GM12872 (cell line): ENCODE measurements at regions not wholly inside any gene's neighbourhood (a gene's known extent, or its start where the extent isn't known, plus 50 kb on each side); places are given as distances from the start of the nearest gene placed in this dataset.

Experiments used
- TF ChIP-seq, protein P1 (sequence below): IDR thresholded peaks from 3 replicates; pipeline ENCODE4 v1.5.1; 2011; ENCODE audit warnings: low read depth, mild to moderate bottlenecking, low read length, moderate library complexity; ENCODE audit not compliant: insufficient read depth

DNA sequence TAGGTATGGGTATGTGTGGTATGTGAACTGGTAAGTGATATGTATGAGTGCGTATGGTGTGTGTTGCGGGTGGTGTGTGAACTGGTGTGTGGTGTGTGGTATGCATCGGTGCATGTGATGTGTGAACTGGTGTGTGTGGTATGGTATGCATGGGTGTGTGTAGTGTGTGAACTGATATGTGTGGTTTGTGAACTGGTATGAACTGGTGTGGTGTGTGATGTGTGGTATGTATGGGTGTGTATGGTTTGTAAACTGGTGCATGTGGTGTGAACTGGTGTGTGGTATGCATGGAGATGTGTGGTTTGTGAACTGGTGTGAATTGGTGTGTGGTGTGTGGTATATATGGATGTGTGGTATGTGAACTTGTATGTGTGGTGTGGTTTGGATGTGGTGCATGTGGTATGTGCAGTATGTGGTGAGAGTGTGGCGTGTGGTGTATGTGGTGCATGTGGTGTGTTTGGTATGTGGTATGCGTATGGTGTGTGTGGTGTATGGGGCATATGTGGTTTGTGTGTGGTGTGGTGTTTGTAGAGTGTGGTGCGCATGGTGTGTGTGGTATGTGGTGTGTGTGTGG is 208.9 kb upstream of the TNP1 start:
- TF ChIP-seq, protein P1, sequence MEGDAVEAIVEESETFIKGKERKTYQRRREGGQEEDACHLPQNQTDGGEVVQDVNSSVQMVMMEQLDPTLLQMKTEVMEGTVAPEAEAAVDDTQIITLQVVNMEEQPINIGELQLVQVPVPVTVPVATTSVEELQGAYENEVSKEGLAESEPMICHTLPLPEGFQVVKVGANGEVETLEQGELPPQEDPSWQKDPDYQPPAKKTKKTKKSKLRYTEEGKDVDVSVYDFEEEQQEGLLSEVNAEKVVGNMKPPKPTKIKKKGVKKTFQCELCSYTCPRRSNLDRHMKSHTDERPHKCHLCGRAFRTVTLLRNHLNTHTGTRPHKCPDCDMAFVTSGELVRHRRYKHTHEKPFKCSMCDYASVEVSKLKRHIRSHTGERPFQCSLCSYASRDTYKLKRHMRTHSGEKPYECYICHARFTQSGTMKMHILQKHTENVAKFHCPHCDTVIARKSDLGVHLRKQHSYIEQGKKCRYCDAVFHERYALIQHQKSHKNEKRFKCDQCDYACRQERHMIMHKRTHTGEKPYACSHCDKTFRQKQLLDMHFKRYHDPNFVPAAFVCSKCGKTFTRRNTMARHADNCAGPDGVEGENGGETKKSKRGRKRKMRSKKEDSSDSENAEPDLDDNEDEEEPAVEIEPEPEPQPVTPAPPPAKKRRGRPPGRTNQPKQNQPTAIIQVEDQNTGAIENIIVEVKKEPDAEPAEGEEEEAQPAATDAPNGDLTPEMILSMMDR = no peak

DNA sequence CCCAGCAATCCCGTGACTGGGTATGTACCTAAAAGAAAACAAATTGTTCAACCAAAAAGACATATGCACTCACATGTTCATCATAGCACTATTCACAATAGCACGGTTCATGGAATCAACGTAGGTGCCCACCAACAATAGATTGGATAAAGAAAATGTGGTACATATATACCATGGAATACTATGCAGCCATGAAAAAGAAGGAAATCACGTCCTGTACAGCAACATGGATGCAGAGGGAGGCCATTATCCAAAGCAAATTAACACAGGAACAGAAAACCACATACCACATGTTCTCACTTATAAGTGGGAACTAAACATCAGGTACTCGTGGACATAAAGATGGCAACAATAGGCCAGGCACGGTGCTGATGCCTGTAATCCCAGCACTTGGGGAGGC is 207.9 kb upstream of the TNP1 start:
- TF ChIP-seq, protein P1 = no peak

DNA sequence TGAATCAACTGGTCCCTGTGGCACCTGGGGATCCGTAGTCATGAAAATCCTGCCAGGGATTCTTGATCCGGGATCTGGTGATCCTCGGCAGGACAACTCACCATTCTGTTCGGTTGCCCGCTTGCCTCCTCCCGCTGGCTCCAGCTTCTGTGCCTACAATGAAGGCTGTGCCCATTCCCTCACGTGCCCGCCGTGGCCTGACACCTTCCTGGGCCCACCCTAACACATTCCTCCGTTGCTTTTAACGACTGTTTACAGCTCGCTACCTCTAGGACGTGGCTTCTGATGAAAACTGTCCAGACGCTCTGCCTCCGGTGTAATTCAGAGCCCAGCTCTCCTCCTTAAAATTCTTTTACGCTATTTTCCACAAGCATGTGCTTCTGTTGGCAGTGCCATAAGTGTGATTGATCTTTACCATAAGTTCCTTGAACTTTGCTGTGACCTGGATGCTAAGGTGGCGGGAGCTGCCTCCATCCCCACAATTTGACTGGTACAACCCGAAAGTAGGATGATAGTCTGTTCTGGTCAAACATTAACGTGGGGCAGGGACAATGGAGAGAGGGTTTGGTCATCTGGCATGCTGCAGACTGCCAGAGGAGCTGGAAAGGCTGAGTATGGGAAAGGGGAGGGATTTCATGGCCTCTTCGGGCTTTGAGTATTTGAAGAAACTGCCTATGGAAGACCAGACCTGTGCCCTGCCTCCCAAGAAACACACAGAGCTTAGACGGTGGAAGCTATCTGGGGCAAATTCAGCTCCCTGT is 206.8 kb upstream of the TNP1 start:
- TF ChIP-seq, protein P1 = no peak

DNA sequence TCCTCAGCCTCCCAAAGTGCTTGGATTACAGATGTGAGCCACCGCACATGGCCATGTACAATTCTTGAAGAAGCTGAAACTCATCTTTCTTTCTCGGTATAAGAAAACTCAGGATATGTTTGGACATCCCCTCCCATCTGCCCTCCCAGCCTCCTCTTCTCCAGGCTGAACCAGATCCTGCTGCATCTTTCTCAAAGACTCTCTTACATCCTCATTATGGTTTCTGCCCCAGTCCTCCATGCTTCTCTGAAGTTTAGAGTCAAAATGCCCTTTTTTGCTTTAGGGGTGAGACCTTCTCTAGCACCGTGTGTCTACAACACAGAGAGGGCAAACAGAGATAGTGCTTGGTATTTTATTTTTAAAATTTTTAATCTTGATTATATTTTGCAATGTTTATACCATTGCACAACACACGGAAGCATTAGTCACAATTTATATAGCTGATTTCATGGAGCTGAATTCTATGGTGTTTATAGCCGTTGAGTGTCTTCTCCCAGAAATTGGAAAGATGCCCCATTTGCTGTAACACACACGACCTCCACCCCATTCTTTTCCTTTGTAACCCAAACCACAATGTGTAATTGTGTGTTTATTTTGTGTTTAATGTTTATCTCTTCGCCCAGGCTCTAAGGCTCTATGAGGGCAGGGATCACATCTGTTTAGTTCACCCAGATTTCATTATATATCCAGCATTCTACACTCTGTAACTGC is 206.0 kb upstream of the TNP1 start:
- TF ChIP-seq, protein P1 = no peak

DNA sequence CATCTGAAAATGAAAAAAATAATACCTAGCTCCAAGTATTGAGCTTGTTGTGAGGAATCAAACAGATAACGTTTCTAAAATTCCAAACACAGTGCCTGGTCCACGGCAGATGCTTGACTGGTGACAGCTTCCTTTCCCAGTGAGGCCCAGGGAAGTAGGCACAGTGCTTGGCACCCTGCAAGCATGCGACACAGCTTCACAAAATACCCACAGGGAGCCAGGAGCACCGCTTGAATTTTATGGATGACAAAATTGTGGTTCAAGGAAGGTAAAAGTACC is 205.1 kb upstream of the TNP1 start:
- TF ChIP-seq, protein P1 = no peak

DNA sequence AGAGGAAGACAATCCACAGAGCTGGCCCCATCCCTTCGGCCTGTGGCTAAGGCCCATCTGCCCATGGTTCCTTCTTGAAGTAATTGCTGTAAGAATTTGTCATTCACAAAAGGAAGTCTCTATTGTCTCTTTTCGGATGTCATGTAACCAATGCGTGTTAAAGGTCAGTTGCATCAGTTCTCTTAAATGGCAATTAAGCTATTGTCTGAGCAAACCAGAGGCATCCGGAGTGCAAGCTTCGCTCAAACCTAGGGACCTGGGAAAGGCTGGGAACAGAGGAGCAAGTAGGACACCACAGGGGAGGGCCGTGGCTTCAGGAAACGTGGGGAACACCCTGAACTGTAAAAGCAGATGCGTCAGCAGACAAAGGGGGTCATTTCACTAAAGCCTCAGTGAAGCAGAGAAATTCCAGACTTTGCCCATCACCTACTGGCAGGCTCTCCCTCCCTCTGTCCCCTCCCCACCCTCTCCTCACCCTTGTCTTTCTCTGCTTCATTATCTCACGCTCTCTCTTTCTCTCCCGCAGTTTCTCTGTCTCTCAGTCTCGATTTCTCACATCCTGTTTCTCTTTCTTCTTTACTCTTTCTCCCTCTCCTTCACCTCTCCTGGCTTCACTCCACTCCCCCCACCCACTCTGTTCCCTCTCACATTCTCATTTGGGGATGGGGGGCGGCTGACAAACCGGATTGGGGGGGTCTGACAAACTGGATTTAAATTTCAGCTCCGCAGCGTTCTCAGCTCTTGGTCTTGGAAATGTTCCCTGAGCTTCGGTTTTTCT is 204.6 kb upstream of the TNP1 start:
- TF ChIP-seq, protein P1 = no peak

DNA sequence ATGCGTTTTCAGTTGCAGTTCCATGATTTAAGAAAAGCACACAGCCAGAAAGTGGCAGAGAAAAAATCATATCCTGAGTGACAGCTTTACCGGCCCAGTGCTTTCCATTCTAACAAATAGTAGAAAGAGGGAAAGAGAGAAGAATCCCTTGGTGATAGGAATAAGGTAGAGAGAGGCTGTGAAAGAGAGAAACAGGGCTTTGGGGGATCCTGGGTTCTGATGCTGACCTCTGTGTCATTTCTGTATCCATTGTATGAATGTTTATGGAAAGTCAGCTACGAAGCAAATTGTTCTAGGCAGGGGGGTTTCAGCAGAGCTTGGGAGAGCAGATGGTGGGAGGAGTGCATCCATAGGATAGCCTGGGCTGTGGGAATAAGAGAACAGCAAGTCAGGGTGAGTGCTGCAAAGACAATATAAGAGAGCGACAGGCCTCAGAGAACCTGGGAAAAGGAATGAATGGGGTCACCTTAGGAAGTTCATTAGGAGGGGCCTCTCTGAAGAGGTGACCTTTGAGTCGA is 203.4 kb upstream of the TNP1 start:
- TF ChIP-seq, protein P1 = no peak
